OCI-LY7 (cell line): ENCODE measurements at regions not wholly inside any gene's neighbourhood (a gene's known extent, or its start where the extent isn't known, plus 50 kb on each side); places are given as distances from the start of the nearest gene placed in this dataset.

Experiments used
- BruUV-seq: library from RNA; stranded (reverse); fragments of 400-500 nt; replicated peaks from 2 replicates; lab custom pipeline; 2021; lab: Mats Ljungman, UMichigan
- CTCF ChIA-PET: fragments of 300-600 bp; sonication (Branson Sonifier 250); formaldehyde crosslinking; loops from one replicate; lab custom pipeline; 2022; ENCODE audit warnings: antibody characterized with exemption; ENCODE audit not compliant: unreplicated experiment; lab: Charles Lee
- POLR2A ChIA-PET: fragments of 300-600 bp; sonication (Branson Sonifier 250); formaldehyde crosslinking; loops from one replicate; lab custom pipeline; 2022; ENCODE audit warnings: antibody characterized with exemption; lab: Charles Lee
- DNase-seq: peaks from one replicate; pipeline ENCODE4 v3.0.0-alpha.2; 2015; ENCODE audit warnings: low spot score
- H2AFZ ChIP-seq: fragments of 200-600 bp; sonication (generic), shearing (Covaris generic); 2 replicates; pipeline ENCODE4 v1.6.1; 2014; ENCODE audit warnings: mild to moderate bottlenecking, antibody characterized with exemption, low read length, moderate library complexity
- H3K27ac ChIP-seq: fragments of 200-600 bp; sonication (generic); 2 replicates; pipeline ENCODE4 v1.5.1; 2014; ENCODE audit warnings: mixed run types, low read depth, mild to moderate bottlenecking, moderate library complexity, low read length, inconsistent platforms; ENCODE audit not compliant: poor library complexity, severe bottlenecking
- H3K36me3 ChIP-seq: fragments of 200-600 bp; sonication (generic); 2 replicates; pipeline ENCODE4 v1.6.1; 2014; ENCODE audit warnings: mild to moderate bottlenecking, antibody characterized with exemption, low read length, moderate library complexity, mixed read lengths; ENCODE audit not compliant: insufficient read depth
- H3K4me1 ChIP-seq: fragments of 200-600 bp; sonication (generic); 2 replicates; pipeline ENCODE4 v1.5.1; 2014; ENCODE audit warnings: mild to moderate bottlenecking, low read length; ENCODE audit not compliant: insufficient read depth, poor library complexity, severe bottlenecking
- H3K4me2 ChIP-seq: fragments of 200-600 bp; sonication (generic); 2 replicates; pipeline ENCODE4 v1.6.1; 2014; ENCODE audit warnings: mild to moderate bottlenecking, low read length
- H3K4me3 ChIP-seq: fragments of 200-600 bp; sonication (generic); 2 replicates; pipeline ENCODE4 v1.5.1; 2014; ENCODE audit warnings: mild to moderate bottlenecking, low read depth, low read length; ENCODE audit not compliant: poor library complexity, severe bottlenecking
- H3K79me2 ChIP-seq: fragments of 200-600 bp; sonication (generic); 2 replicates; pipeline ENCODE4 v1.6.1; 2016; ENCODE audit warnings: low read depth, mild to moderate bottlenecking, low read length, moderate library complexity, mixed read lengths; ENCODE audit not compliant: insufficient read depth
- H3K9me2 ChIP-seq: fragments of 200-600 bp; sonication (generic); 2 replicates; pipeline ENCODE4 v1.6.1; 2016; ENCODE audit warnings: mild to moderate bottlenecking, low read length, mixed read lengths; ENCODE audit not compliant: insufficient read depth
- H3K9me3 ChIP-seq: fragments of 200-600 bp; sonication (generic); 2 replicates; pipeline ENCODE4 v1.6.1; 2014; ENCODE audit warnings: mild to moderate bottlenecking, mixed run types, low read length, mixed read lengths
- H4K20me1 ChIP-seq: fragments of 200-600 bp; sonication (generic); 2 replicates; pipeline ENCODE4 v1.6.1; 2014; ENCODE audit warnings: mild to moderate bottlenecking, antibody characterized with exemption, low read length, moderate library complexity, mixed read lengths; ENCODE audit not compliant: insufficient read depth
- EZH2phosphoT487 ChIP-seq: fragments of 200-600 bp; sonication (generic); IDR thresholded peaks from 2 replicates; pipeline ENCODE4 v1.6.1; 2018; ENCODE audit warnings: low read depth, borderline replicate concordance, mild to moderate bottlenecking, mixed run types, antibody characterized with exemption, low read length, moderate library complexity, mixed read lengths
- intact Hi-C: fragments of 100-400 bp; cut with micrococcal nuclease; formaldehyde crosslinking; loops from one replicate; pipeline ENCODE4 v1.10.0; 2022; ENCODE audit not compliant: unreplicated experiment
- TF ChIP-seq, protein P1 (sequence below): fragments of 200-600 bp; sonication (generic); conservative IDR thresholded peaks from 2 replicates; pipeline ENCODE4 v1.5.1; 2014; ENCODE audit warnings: mild to moderate bottlenecking, antibody characterized with exemption, low read length, moderate library complexity, mixed read lengths

DNA sequence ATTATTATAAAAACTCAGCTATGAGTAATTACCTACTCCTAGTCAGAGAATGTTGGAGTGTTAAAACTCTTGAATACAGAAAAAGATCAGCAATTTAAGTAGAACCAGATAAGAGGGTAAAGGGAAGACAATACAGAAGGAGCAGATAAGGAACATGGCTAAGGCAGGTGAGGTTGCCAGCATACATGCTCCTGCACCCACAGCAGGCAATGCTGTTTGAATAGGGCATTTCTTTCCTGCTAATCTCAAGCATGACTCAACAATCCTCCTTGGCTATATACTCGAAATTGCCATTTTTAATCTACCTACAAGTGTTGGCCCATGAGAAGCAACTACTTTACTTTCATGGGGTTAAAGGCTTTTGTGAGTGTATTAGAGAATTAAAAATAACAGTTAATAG, 494.5 kb downstream of the DIPK2A start:
- Histone ChIP-seq H3K4me2 (no peak overlapping the region), H4K20me1 (no peaks in the 10 kb centered on the region), H3K79me2 (no peaks in the 10 kb centered on the region), H2AFZ (no peak overlapping the region), H3K36me3 (no peaks in the 10 kb centered on the region), H3K9me3 (no peaks in the 10 kb centered on the region), H3K27ac (no peak overlapping the region), H3K4me3 (no peak overlapping the region), H3K9me2 (no peaks in the 10 kb centered on the region), H3K4me1 (no peaks in the 10 kb centered on the region)
- intact Hi-C loops: no loop called here
- BruUV-seq: no TSS peak
- ChIA-PET POLR2A (no interaction called here), CTCF (no interaction called here)
- TF ChIP-seq, protein P1, sequence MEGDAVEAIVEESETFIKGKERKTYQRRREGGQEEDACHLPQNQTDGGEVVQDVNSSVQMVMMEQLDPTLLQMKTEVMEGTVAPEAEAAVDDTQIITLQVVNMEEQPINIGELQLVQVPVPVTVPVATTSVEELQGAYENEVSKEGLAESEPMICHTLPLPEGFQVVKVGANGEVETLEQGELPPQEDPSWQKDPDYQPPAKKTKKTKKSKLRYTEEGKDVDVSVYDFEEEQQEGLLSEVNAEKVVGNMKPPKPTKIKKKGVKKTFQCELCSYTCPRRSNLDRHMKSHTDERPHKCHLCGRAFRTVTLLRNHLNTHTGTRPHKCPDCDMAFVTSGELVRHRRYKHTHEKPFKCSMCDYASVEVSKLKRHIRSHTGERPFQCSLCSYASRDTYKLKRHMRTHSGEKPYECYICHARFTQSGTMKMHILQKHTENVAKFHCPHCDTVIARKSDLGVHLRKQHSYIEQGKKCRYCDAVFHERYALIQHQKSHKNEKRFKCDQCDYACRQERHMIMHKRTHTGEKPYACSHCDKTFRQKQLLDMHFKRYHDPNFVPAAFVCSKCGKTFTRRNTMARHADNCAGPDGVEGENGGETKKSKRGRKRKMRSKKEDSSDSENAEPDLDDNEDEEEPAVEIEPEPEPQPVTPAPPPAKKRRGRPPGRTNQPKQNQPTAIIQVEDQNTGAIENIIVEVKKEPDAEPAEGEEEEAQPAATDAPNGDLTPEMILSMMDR: no peak
- TF ChIP-seq EZH2phosphoT487: no peak
- DNase-seq: no peak

DNA sequence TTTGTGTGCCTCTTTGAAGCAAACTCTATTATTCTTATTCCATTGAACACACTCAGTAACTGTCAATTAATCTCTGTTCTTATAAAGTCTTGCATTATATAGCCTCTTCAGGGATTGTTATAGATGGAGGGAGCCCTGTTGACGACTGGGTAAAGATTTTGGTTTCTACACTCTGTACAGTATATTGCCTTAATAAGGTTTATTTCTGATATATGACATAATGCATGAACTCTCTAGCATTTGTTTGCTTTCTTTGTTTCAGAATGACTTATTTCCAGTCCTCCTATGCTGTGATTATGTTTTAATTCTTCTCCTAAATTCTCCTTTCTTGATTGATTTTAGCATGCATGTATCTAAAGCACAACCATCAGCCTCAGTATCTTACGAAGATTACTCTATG, 494.9 kb downstream of the DIPK2A start:
- Histone ChIP-seq H3K9me3 (no peaks in the 10 kb centered on the region), H3K4me1 (no peaks in the 10 kb centered on the region), H3K36me3 (no peaks in the 10 kb centered on the region), H3K27ac (no peak overlapping the region), H3K4me3 (no peak overlapping the region), H2AFZ (no peak overlapping the region), H4K20me1 (no peaks in the 10 kb centered on the region), H3K9me2 (no peaks in the 10 kb centered on the region), H3K4me2 (no peak overlapping the region), H3K79me2 (no peaks in the 10 kb centered on the region)
- intact Hi-C loops: no loop called here
- TF ChIP-seq EZH2phosphoT487: no peak
- TF ChIP-seq, protein P1: no peak
- BruUV-seq: no TSS peak
- ChIA-PET CTCF (no interaction called here), POLR2A (interaction anchor here (0.6 kb wide), 1 partner anchor 13 kb away, joined by 3 read pairs; no protein-coding TSS in a partner anchor)
- DNase-seq: no peak

DNA sequence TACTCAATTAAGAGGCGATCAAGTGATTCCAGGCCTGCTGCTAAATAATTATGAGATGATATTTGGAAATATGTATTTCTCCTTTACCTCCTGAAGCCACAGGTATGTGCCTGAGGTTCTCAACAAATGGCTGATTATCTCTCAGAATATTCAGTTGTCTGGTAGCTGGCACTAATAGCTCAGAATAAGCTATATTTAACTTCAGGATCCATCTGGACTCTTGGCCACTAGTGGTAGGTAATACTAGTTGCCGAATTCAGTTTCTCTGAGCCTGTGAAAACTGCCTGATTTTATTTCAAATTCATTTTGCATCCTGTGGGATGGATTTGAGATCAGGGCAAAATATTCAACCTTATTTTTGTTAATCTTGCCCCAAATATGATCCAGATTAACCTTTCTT, 499.0 kb downstream of the DIPK2A start:
- H3K4me3 ChIP-seq: no peak overlapping the region
- H3K4me1 ChIP-seq: no peaks in the 10 kb centered on the region
- ChIA-PET CTCF (no interaction called here), POLR2A (no interaction called here)
- no peak for DNase-seq
- no peaks in the 10 kb centered on the region for H4K20me1 ChIP-seq
- no peak overlapping the region for H3K27ac ChIP-seq
- no peak for TF ChIP-seq EZH2phosphoT487
- TF ChIP-seq, protein P1: no peak
- no peaks in the 10 kb centered on the region for H3K9me3 ChIP-seq
- H2AFZ ChIP-seq: no peak overlapping the region
- H3K79me2 ChIP-seq: no peaks in the 10 kb centered on the region
- intact Hi-C loops: no loop called here
- no peaks in the 10 kb centered on the region for H3K9me2 ChIP-seq
- no peaks in the 10 kb centered on the region for H3K36me3 ChIP-seq
- BruUV-seq: no TSS peak
- H3K4me2 ChIP-seq: no peak overlapping the region
